ENCODE measurements at regions not wholly inside any gene's neighbourhood (a gene's known extent, or its start where the extent isn't known, plus 50 kb on each side); places are given as distances from the start of the nearest gene placed in this dataset.

DNA sequence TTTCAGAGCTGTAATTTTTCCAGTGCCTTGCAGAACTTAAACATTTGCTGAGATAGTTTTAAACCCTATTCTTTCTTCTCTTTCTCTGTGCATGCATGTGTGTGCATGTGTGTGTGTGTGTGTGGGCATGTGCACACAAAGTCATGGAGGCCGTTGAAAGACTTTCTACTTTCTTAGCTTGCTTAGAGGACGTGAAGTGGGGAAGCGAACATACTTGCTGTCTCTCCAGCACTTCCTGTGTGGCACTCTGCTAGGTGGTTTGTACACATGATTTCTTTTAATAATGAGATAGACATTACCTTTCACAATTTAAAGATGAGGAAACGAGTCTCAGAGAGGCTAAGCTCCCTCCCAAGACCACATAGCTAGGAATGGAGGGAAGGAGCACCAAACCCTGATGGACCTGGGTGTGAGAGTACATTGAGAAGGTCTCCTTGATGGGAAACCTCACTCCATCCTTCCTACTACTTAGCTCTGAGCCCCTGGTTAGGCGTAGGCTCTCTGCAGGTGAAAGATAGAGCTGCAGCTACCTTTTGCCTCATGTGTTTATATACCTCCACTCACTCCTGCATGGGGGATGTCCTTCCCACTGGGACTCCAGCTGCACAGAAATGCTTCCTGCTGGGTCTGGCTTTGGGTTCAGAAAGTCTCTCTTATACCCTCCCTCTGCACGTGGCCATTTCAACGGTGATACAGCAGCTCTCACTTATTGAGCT is 101.9 kb upstream of the USP24 start:
- no peak overlapping the region for H3K27ac ChIP-seq
- TF ChIP-seq POLR2A (IDR thresholded peaks at IDR 0.05) (no peak), EP300 (IDR thresholded peaks at IDR 0.05) (no peak)
- TF ChIP-seq, protein P1, sequence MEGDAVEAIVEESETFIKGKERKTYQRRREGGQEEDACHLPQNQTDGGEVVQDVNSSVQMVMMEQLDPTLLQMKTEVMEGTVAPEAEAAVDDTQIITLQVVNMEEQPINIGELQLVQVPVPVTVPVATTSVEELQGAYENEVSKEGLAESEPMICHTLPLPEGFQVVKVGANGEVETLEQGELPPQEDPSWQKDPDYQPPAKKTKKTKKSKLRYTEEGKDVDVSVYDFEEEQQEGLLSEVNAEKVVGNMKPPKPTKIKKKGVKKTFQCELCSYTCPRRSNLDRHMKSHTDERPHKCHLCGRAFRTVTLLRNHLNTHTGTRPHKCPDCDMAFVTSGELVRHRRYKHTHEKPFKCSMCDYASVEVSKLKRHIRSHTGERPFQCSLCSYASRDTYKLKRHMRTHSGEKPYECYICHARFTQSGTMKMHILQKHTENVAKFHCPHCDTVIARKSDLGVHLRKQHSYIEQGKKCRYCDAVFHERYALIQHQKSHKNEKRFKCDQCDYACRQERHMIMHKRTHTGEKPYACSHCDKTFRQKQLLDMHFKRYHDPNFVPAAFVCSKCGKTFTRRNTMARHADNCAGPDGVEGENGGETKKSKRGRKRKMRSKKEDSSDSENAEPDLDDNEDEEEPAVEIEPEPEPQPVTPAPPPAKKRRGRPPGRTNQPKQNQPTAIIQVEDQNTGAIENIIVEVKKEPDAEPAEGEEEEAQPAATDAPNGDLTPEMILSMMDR (IDR thresholded peaks at IDR 0.05) = no peak
- WGBS, 2 donors = 84 to 87% methylated on average over 7 of the region's 7 CpGs
- H3K4me1 ChIP-seq = peaks cover 0 to 4% (median 0%) of the 10 kb centered on the region in 4 donors
- DNase-seq (ENCODE audit: low spot score in 2 of 2) = no peak
- H3K36me3 ChIP-seq = no peaks in the 10 kb centered on the region
- H3K9me3 ChIP-seq = no peaks in the 10 kb centered on the region
- no peaks in the 10 kb centered on the region for H3K27me3 ChIP-seq
- H3K4me3 ChIP-seq = no peak overlapping the region

DNA sequence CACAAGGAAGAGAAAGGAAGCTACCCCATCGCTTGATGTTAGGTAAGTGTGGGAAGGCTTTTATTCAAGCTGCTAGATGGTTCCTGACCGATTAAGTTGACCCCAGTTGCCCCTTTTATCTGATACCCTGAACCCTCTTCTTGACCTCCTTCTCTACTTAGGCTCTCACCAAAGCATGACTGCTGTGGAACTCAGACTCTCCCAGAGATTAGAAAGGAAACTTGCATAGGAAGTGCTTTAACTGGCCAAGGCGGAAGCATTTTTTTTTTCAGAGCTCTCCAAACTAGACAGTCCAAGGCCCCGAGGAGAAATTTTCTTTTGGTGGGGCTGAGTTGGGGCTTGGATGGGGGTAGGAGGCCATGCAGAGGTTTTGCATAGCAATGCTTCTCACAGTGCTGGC is 101.3 kb upstream of the USP24 start:
- Histone ChIP-seq H3K4me1 (peaks cover 0 to 2% (median 0%) of the 10 kb centered on the region in 4 donors), H3K4me3 (no peak overlapping the region), H3K36me3 (no peaks in the 10 kb centered on the region), H3K27ac (no peak overlapping the region), H3K27me3 (no peaks in the 10 kb centered on the region), H3K9me3 (no peaks in the 10 kb centered on the region)
- TF ChIP-seq, protein P1 (IDR thresholded peaks at IDR 0.05) = no peak
- TF ChIP-seq POLR2A (IDR thresholded peaks at IDR 0.05) = no peak
- no peak for TF ChIP-seq EP300 (IDR thresholded peaks at IDR 0.05)
- DNase-seq (ENCODE audit: low spot score in 2 of 2) = no peak
- 51 to 53% methylated on average over 4 of the region's 4 CpGs for WGBS, 2 donors

DNA sequence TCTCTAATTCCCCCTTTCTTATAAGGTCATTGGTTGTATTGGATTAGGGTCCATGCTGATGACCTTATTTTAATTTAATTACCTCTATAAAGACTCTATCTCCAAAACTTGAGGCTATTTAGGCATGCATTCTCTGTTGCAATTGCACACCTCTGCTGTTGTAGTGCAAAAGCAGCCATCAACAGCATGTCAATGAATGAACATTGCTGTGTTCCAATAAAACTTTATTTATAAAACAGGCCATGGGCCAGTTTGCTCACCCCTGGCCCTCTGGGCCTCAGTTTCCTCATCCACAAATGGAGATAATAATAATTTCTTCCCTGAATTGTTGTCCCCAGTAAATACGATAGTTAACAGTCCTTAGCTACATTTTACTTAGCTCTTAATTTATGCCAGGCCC is 100.4 kb upstream of the USP24 start:
- H3K36me3 ChIP-seq = no peaks in the 10 kb centered on the region
- TF ChIP-seq, protein P1 (IDR thresholded peaks at IDR 0.05) = no peak
- H3K4me3 ChIP-seq = no peak overlapping the region
- no peaks in the 10 kb centered on the region for H3K4me1 ChIP-seq
- no peaks in the 10 kb centered on the region for H3K27me3 ChIP-seq
- H3K9me3 ChIP-seq = no peaks in the 10 kb centered on the region
- no peak overlapping the region for H3K27ac ChIP-seq
- DNase-seq (ENCODE audit: low spot score in 2 of 2) = no peak
- WGBS, 2 donors = 88 to 94% methylated on average over 1 of the region's 1 CpG

DNA sequence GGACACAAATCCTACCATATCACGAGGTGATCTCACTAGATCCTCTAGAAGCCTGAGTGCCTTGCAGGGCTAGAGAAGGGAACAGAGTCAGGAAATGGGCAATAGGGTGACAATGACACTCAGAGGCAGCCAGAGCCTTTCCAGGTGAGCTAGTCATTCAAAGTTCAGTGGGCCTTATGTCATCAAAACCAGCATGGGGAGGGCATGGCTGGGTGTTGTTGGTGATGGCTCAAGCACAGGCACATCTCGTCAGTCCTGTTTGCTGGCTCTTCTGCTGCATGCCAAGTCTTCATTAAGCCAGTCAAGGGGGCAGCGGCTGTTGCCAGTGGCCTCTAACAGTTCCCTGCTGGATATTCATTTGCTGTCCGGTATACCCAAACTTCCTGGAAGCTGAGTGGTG is 99.6 kb upstream of the USP24 start:
- Histone ChIP-seq H3K27me3 (no peaks in the 10 kb centered on the region), H3K4me1 (no peaks in the 10 kb centered on the region)
- DNase-seq (ENCODE audit: low spot score in 2 of 2) = no peak

DNA sequence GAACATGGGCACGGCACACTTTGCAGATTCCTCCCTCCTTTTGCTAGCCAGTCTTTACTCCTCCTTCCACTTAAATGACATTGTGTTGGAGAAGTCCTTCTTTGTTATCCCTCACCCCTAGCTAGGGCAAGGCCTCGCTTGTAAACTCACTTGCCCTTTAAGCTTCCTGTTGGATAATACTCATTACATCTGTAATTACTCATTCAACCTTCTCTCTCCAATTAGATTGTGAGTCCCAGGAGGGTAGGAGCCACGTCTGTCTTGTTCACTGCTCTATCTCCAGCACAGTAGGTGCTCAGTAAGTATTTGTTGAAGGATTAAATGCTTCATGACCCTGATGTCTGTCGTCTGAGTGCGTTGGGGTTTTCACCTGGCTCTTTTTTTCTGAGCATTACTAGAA is 98.7 kb upstream of the USP24 start:
- H3K4me1 ChIP-seq = no peaks in the 10 kb centered on the region
- TF ChIP-seq EP300 (IDR thresholded peaks at IDR 0.05) (no peak), POLR2A (IDR thresholded peaks at IDR 0.05) (no peak)
- TF ChIP-seq, protein P1 (IDR thresholded peaks at IDR 0.05) = no peak
- H3K27ac ChIP-seq = no peak overlapping the region
- no peaks in the 10 kb centered on the region for H3K9me3 ChIP-seq
- no peaks in the 10 kb centered on the region for H3K27me3 ChIP-seq
- H3K36me3 ChIP-seq = no peaks in the 10 kb centered on the region
- no peak overlapping the region for H3K4me3 ChIP-seq
- DNase-seq (ENCODE audit: low spot score in 2 of 2) = no peak
- 64 to 71% methylated on average over 5 of the region's 5 CpGs for WGBS, 2 donors

More for the DNA sequence above, 99.6 kb upstream of the USP24 start:
- WGBS, 2 donors = 78 to 100% methylated on average over 4 of the region's 4 CpGs
- TF ChIP-seq EP300 (IDR thresholded peaks at IDR 0.05) = no peak
- no peak for TF ChIP-seq POLR2A (IDR thresholded peaks at IDR 0.05)
- TF ChIP-seq, protein P1 (IDR thresholded peaks at IDR 0.05) = no peak
- Histone ChIP-seq H3K27ac (no peak overlapping the region), H3K36me3 (no peaks in the 10 kb centered on the region), H3K4me3 (no peak overlapping the region), H3K9me3 (no peaks in the 10 kb centered on the region)

Measured in tibial nerve (tissue), 4 donors.